ENCODE measurements at regions not wholly inside any gene's neighbourhood (a gene's known extent, or its start where the extent isn't known, plus 50 kb on each side); places are given as distances from the start of the nearest gene placed in this dataset.

DNA sequence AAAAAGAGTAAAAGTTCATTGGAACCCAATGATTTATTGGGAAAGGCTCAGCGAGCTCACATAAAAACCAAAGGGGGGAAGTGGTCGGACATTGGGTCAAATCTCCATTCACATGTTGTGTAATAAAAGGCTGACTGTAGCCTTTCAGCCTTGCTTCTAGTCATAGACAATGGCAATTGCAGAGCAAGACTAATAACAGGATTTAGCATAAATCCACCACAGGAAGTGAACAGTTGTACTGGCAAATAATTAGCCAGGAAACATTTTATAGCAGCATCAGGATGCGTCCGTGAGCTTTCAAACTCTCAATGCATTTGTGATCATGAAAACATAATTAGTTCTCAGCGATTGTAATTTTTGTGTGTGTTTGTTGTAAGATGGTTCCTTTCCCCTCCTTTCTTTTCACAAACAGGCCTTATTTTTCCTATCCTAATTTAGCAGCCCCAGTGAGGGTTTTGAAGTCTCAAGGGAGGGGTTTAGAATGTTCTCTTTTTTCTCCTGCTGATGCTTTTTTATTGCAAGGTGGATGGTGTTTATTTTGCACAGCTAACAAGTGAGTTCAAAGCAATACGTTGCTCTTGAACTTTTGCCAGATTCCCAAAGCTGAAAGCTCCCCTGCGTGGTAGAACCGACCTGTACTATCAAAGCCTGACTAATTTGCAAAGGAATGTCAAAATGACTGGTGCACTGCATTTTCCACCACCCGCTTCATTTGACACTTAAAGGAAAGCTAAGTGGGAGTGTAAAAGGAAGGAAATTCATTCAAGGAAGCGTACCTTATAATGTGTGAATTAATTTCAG, 105.6 kb downstream of the SPRY2 start:
- no peak for DNase-seq

DNA sequence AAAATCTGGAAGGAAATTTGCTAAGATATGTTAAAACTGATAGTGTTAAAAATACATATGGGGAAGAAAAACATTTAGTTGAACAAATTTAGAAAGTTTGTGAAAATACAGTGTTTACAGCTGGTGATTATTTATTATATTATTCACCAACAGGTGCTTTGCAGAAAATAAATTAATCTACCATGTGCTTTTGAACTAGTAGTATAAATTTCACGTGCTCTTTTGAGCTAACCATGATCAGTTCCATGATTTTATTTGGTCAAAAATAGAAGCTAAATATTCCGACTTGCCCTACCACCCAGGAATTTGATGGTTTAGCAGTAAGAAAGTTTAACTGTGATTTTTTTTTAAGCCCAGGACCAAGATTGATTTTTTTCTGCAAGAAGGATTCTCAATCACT, 113.3 kb downstream of the SPRY2 start:
- no peak for DNase-seq

DNA sequence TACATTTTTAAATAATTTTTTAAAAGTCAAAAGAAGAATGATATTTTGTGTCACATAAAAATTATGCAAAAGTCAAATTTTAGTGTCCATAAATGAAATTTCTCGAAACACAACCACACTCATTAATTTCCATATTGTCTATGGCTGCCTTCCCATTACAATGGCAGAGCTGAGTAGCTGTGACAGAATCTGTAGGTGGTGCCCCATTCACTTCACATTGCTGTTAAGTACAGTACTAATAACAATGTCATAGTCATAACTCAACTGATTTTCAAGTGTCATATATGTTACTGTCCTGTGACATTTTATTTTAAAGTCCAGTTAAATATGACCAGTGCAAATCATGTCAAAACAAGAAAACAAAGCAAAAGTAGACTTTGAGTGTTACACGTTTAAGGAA, 114.3 kb downstream of the SPRY2 start:
- no peak for DNase-seq

DNA sequence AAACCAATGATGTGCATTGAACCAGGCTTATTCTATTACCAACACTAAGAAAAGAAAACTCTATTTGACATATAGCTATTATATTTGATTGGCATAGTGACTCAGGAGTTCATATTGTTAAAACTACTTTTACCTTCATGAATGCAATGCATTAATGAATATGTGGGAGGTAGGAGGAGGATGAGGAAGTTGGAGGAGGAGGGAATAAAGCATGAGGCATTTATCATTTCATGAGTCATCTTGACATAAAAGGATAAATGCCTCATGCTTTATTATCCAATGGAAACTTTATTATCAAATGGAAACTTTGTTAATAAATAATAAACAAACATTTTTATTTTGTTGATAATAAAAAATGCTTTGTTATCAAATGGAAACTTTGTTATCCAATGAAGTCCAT, 116.5 kb downstream of the SPRY2 start:
- DNase-seq, result no peak

DNA sequence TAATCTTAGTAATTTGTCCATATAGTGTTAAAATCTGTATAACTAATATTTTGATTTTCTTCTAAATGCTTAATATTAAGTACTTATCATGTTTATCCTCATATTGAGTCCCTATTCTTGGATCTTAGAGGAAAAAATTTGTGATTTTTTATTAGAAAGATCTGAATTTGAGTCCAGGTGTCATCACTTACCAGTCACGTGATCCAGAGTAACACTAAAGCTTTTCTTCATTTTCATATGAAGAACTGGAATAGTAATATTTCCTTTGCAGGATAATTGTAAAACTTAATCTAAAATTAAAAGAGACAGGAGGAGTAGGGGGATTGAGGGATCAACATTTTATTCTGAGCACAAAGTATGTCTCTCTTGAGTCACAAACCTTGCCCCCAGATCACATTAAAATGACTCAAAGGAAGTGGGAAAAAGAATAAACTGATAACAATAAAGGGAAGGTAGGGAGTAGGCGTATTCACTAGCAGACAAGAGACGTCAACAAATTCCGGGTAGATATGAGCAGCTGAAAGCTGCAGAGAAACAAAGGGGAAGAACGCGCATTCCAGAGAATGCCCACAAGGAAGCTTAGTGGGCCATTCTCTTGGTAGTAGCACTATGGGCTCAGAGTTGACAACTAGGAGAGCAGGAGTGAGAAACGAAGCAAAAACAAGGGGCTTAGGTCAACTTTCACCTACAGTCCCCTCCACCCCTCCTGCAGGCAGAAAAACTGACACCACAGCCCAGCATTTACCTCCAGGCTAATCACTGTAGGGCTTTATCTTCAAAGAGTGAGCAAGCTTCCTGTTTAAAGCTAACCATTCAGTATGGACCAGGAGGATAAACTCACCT, 123.1 kb downstream of the SPRY2 start:
- DNase-seq, result no peak

DNA sequence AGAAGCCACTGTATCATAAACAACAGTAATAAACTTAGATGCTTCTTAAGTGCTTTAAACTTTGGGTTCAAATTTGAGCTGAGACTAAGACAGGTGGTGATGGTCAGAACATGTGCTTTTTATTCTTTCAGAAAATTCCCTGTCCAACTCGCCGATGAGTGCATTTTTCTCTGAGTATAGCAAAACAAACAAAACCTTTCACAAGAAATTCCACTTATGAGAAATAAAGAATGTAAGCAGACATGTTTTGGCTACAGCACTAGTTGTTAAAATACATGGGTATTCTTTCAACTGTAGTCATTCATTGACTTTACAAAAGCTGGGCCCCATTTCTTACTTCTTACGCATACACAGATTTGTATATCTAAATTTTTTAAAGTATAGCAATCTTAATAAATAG, 125.6 kb downstream of the SPRY2 start:
- DNase-seq, result no peak

DNA sequence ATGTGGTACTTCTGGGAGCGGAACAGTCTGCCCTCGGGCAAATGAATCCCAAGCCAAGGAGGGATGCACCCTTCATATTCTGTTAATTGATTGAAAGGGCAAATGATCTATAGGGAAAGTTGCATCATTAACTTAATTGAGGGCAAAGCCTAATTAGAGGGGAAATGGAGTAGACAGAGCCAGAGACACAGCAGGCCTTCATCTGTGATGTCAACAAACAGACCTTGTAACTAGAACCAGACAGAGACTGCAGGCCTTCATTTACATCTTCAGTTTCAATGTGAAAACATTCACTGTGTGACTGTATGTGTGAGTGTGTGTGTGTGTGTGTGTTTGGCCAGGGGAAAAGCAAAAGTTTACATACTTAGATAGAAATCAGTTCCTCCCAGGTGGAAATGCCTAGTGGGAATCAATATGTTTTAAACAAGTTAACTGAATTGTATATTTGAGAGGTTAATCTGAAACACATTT, 126.4 kb downstream of the SPRY2 start:
- no peak for DNase-seq

- no peak for DNase-seq
These were observed 126.9 kb downstream of the SPRY2 start for GRCh38 chr13:80214050-80214449.

DNA sequence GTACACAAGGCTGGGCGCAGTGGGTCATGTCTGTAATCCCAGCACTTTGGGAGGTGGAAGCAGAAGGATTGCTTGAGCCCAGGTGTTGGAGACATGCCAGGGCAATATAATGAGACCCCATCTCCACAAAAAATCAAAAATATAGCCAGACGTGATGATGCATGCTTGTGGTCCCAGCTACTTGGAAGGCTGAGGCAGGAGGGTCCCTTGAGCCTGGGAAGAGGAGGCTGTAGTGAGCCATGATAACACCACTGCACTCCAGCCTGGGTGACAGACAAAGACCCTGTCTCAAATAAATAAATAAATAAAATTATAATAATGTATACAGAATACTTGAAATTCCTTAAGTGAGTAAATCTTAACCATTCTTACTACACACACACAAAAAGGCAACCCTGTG, 127.7 kb downstream of the SPRY2 start:
- DNase-seq, result no peak

GRCh38 chr13:80211566-80211965, 129.4 kb downstream of the SPRY2 start:
- no peak for DNase-seq

- no peak for DNase-seq
These were observed 136.3 kb downstream of the SPRY2 start for GRCh38 chr13:80204642-80205041.

GRCh38 chr13:80203496-80203895, 137.4 kb downstream of the SPRY2 start:
- DNase-seq, result no peak

GRCh38 chr13:80201694-80202468, 139.0 kb downstream of the SPRY2 start:
- no peak for DNase-seq

DNA sequence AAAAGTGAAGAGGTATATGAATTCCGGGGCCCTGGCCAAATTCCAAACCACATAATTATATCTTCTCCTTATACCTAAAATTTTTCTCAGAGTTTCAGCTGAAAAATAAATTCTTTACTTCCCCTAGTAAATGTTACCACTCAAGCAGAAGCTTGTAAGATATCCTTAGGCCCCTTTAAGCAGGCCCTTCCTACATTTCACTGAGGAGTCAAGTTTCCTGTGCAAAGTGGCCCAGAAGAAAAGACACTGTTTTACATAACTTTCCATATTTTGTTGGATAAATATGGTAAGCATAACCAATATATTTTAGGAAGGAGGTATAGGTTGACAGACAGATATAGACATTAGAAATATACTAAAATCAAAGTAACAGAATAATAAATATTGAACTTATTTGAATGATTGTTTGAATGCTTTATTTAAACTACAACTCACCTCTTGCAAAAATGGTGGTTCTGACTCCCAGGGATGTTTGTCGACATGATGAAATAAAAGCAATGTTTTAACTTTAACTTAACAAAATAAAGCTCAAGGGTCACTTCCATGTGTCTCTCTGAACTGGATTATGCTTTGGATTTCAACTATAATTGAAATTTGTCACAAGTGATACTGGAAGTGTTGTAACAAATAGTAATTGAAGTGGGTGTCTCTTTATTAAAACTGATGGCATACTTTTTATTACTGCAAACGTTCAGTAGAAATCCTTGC, 141.2 kb downstream of the SPRY2 start:
- no peak for DNase-seq

DNA sequence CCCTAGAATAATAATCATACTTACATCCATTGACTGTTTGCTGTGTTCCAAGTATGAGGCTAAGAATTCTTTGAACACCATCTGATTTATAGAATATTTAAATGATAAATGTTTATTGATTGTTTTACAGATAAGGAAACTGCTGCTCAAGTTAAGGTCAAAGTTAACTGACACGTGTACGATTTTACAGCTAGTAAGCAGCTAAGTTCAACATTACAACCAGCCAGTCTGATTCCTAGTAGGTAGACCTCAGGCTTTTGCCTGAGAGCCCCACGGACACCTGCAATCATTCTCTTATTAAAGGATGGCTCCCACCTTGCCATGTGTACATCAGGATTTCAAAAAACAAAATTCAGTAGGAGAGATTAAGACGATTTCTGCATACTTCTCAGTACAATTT, 141.9 kb downstream of the SPRY2 start:
- DNase-seq, result no peak

GRCh38 chr13:80196756-80197155, 144.2 kb downstream of the SPRY2 start:
- DNase-seq, result no peak

DNA sequence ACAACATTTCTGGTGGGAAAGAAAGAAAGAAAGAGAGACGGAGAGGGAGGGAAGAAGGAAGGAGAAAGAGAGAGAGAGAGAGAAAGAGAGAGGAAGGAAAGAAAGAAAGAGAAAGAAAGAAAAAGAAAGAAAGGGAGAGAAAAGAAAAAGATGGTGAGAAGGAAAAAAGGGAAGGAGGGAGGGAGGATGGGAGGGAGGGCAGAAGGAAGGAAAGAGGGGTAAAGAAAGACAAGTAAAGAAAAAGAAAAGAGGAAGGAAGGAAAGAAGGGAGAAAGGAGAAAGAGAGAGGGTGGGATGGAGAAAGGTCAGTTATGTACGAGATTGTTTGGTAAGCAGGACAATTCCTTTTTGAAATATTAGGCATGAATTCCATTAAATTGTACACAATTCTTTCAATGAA, 145.3 kb downstream of the SPRY2 start:
- DNase-seq, result no peak

DNA sequence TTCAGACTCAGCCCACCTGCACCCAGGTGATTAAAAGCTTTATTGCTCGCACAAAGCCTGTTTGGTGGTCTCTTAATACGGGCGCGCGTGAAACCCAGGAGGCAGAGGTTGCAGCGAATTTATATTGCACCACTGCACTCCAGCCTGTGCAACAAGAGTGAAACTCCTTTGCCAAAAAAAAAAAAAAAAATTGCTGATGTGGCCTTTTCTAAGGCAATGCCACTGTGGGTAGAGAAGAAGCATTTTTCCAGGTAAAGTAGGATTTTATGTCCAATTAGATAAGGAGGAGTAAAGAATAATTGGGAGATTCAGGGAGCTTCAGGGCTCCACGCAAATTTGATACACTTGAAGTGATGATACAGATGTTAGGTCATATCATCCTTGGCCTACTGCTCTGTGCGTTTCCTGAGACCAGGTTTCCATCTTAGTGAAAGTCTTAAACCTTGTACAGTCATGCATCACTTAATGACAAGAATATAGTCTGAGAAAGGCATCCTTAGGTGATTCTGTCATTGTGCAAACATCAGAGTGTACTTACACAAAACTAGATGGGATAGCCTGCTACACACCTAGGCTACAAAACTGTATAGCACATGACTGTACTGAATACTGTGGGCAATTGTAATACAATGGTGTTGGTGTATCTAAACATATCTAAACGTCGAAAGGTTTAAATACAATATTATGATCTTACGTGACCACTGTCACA, 150.9 kb downstream of the SPRY2 start:
- DNase-seq, result no peak

GRCh38 chr13:80180740-80181355, 160.1 kb downstream of the SPRY2 start:
- DNase-seq, result no peak

DNA sequence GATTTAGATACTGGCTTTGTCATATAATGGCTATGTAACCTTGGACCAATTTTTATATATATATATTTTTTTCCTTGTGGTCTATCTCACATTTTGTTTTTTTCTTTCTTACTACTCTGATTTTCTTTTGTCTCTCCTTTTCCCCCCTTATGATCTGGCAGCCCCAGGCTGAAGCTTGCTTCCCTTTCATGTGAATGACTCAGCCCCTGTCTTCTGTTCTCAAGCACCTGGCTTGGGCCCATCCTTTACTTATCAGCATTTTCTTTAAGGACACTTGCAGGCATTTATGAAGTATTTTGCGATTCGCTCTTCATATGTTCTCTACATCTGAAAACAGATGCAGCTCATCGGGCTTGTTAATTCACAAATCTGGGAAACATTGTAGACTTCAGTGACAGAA, 163.6 kb downstream of the SPRY2 start:
- no peak for DNase-seq

DNA sequence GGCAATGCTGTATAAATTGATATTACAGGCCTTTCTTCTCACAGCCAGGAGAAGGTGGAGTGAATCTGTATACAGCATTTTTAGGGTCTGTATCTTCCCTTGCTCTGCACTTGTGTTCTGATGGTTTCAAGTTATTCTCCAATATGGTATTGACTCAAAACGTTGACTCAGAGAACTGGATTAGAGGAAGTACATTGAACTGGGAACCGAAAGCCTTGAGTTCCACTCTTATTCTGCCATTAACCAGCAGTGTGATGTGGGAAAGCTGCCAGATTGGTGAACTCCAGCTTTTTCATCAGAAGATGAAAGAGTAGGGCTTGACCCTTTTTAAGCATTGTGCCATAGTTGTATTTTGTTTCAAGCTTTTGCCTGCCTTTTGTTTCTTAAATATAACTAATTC, 167.7 kb downstream of the SPRY2 start:
- DNase-seq, result no peak

DNA sequence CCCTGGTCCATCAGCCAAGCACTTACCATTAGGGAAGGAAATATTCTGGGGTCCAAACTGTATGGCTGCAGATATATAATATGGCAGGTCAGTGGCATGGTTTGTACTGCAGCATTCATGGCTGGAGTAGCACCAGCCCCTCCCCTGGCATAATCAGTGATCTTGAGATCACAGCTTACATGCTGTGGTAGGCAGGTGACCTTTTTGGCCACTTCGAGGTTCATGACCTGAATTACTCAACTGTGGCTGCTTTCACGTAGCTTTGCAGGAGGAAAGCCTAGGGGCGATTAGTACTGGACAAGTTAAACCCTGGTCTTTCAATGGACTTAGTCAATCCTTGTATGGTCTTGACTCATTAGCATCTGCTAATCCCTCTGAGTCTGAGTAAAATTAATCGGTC, 169.8 kb downstream of the SPRY2 start:
- DNase-seq, result no peak

All from stimulated activated naive CD4-positive, alpha-beta T cell (primary cell).